ENCODE measurements at regions not wholly inside any gene's neighbourhood (a gene's known extent, or its start where the extent isn't known, plus 50 kb on each side); places are given as distances from the start of the nearest gene placed in this dataset.

- Histone ChIP-seq H3K4me2 (ENCODE audit: low read length) (no peak overlapping the region), H2AFZ (ENCODE audit: low read depth, low read length) (no peak overlapping the region), H3K27ac (ENCODE audit: low read length) (no peak overlapping the region), H3K4me3 (ENCODE audit: low read length) (no peak overlapping the region), H3K27me3 (ENCODE audit: insufficient read depth, low read depth, low read length) (no peaks in the 10 kb centered on the region), H3K9me3 (ENCODE audit: low read length) (no peaks in the 10 kb centered on the region), H4K20me1 (ENCODE audit: insufficient read depth) (no peaks in the 10 kb centered on the region), H3K79me2 (replicated peaks; ENCODE audit: insufficient read depth, low read length) (no peaks in the 10 kb centered on the region), H3K9ac (ENCODE audit: low read length) (no peak overlapping the region), H3F3A (ENCODE audit: insufficient read depth, low read length, poor library complexity, severe bottlenecking) (no peaks in the 10 kb centered on the region), H3K9me2 (ENCODE audit: insufficient read depth, low read length) (no peaks in the 10 kb centered on the region), H3K36me3 (ENCODE audit: insufficient read depth, low read length) (no peaks in the 10 kb centered on the region)
- TF ChIP-seq EP300 (conservative IDR thresholded peaks at IDR 0.05; ENCODE audit: poor library complexity, severe bottlenecking), result no peak
- no peak for TF ChIP-seq CTCF (IDR thresholded peaks at IDR 0.05; ENCODE audit: poor library complexity, severe bottlenecking)
- no peak for TF ChIP-seq REST (IDR thresholded peaks at IDR 0.05; ENCODE audit: borderline replicate concordance)
- TF ChIP-seq TAF1 (IDR thresholded peaks at IDR 0.05; ENCODE audit: low read depth), result no peak
- no peak for TF ChIP-seq POLR2AphosphoS5 (IDR thresholded peaks at IDR 0.05)
- no peak for TF ChIP-seq RAD21 (conservative IDR thresholded peaks at IDR 0.05)
- TF ChIP-seq EZH2 (IDR thresholded peaks at IDR 0.05; ENCODE audit: borderline replicate concordance, insufficient read depth, low read length, poor library complexity, severe bottlenecking), result no peak
- TF ChIP-seq MXI1 (conservative IDR thresholded peaks at IDR 0.05; ENCODE audit: poor library complexity, severe bottlenecking), result no peak
- no peak for TF ChIP-seq SMC3 (conservative IDR thresholded peaks at IDR 0.05; ENCODE audit: poor library complexity)
These were observed 78.2 kb upstream of the MAP3K1 start for GRCh38 chr5:56737002-56737621.

- no peaks in the 10 kb centered on the region for H3K27me3 ChIP-seq (ENCODE audit: insufficient read depth, low read depth, low read length)
- no peak overlapping the region for H3K9ac ChIP-seq (ENCODE audit: low read length)
- no peak overlapping the region for H3K27ac ChIP-seq (ENCODE audit: low read length)
- no peaks in the 10 kb centered on the region for H3K9me2 ChIP-seq (ENCODE audit: insufficient read depth, low read length)
- TF ChIP-seq REST (IDR thresholded peaks at IDR 0.05; ENCODE audit: borderline replicate concordance), result no peak
- no peak for TF ChIP-seq MXI1 (conservative IDR thresholded peaks at IDR 0.05; ENCODE audit: poor library complexity, severe bottlenecking)
- TF ChIP-seq TAF1 (IDR thresholded peaks at IDR 0.05; ENCODE audit: low read depth), result no peak
- TF ChIP-seq EZH2 (IDR thresholded peaks at IDR 0.05; ENCODE audit: borderline replicate concordance, insufficient read depth, low read length, poor library complexity, severe bottlenecking), result no peak
- TF ChIP-seq CTCF (IDR thresholded peaks at IDR 0.05; ENCODE audit: poor library complexity, severe bottlenecking), result no peak
- no peak for TF ChIP-seq SMC3 (conservative IDR thresholded peaks at IDR 0.05; ENCODE audit: poor library complexity)
- no peak for TF ChIP-seq RAD21 (conservative IDR thresholded peaks at IDR 0.05)
- TF ChIP-seq POLR2AphosphoS5 (IDR thresholded peaks at IDR 0.05), result no peak
- TF ChIP-seq EP300 (conservative IDR thresholded peaks at IDR 0.05; ENCODE audit: poor library complexity, severe bottlenecking), result no peak
- H3K9me3 ChIP-seq (ENCODE audit: low read length), result no peaks in the 10 kb centered on the region
- no peaks in the 10 kb centered on the region for H3K79me2 ChIP-seq (replicated peaks; ENCODE audit: insufficient read depth, low read length)
- no peaks in the 10 kb centered on the region for H4K20me1 ChIP-seq (ENCODE audit: insufficient read depth)
- no peak overlapping the region for H3K4me3 ChIP-seq (ENCODE audit: low read length)
- no peaks in the 10 kb centered on the region for H3F3A ChIP-seq (ENCODE audit: insufficient read depth, low read length, poor library complexity, severe bottlenecking)
- no peak overlapping the region for H2AFZ ChIP-seq (ENCODE audit: low read depth, low read length)
- no peaks in the 10 kb centered on the region for H3K36me3 ChIP-seq (ENCODE audit: insufficient read depth, low read length)
- no peak overlapping the region for H3K4me2 ChIP-seq (ENCODE audit: low read length)
These were observed 79.3 kb upstream of the MAP3K1 start for GRCh38 chr5:56735849-56736641.
